Neural cell (in vitro differentiated cells): ENCODE measurements at regions not wholly inside any gene's neighbourhood (a gene's known extent, or its start where the extent isn't known, plus 50 kb on each side); places are given as distances from the start of the nearest gene placed in this dataset.

Experiments used
- H2AFZ ChIP-seq: fragments of 200-600, 300-800 bp; sonication (generic), shearing (Covaris generic); 2 replicates; pipeline ENCODE4 v1.6.0; 2014; ENCODE audit warnings: low read depth, mild to moderate bottlenecking, antibody characterized with exemption, low read length, moderate library complexity
- H3F3A ChIP-seq: fragments of 200-600 bp; shearing (Covaris generic); 2 replicates; pipeline ENCODE4 v1.6.1; 2016; ENCODE audit warnings: mild to moderate bottlenecking, moderate library complexity, mixed read lengths, antibody characterized with exemption, low read length; ENCODE audit not compliant: insufficient read depth, poor library complexity, severe bottlenecking
- H3K27ac ChIP-seq: fragments of 200-600, 300-800 bp; sonication (generic), shearing (Covaris generic); 2 replicates; pipeline ENCODE4 v1.5.1; 2014; ENCODE audit warnings: mild to moderate bottlenecking, low read length, moderate library complexity
- H3K27me3 ChIP-seq: fragments of 300-800, 200-600 bp; sonication (generic), shearing (Covaris generic); 2 replicates; pipeline ENCODE4 v1.6.0; 2014; ENCODE audit warnings: mild to moderate bottlenecking, low read depth, low read length, moderate library complexity; ENCODE audit not compliant: insufficient read depth
- H3K36me3 ChIP-seq: fragments of 300-800, 200-600 bp; sonication (generic), shearing (Covaris generic); 2 replicates; pipeline ENCODE4 v1.5.1; 2014; ENCODE audit warnings: mild to moderate bottlenecking, antibody characterized with exemption, low read length, moderate library complexity; ENCODE audit not compliant: insufficient read depth
- H3K4me2 ChIP-seq: fragments of 300-800, 200-600 bp; sonication (generic), shearing (Covaris generic); 2 replicates; pipeline ENCODE4 v1.6.0; 2014; ENCODE audit warnings: mild to moderate bottlenecking, low read length
- H3K4me3 ChIP-seq: fragments of 300-800, 200-600 bp; sonication (generic), shearing (Covaris generic); 2 replicates; pipeline ENCODE4 v1.5.1; 2014; ENCODE audit warnings: mild to moderate bottlenecking, low read length, moderate library complexity
- H3K79me2 ChIP-seq: fragments of 200-600 bp; shearing (Covaris generic); replicated peaks from 2 replicates; pipeline ENCODE4 v1.6.0; 2014; ENCODE audit warnings: mild to moderate bottlenecking, low read length, moderate library complexity; ENCODE audit not compliant: insufficient read depth
- H3K9ac ChIP-seq: fragments of 300-800, 200-600 bp; sonication (generic), shearing (Covaris generic); 2 replicates; pipeline ENCODE4 v1.6.1; 2016; ENCODE audit warnings: mild to moderate bottlenecking, low read length, mixed read lengths
- H3K9me2 ChIP-seq: fragments of 200-600 bp; shearing (Covaris generic); 2 replicates; pipeline ENCODE4 v1.6.1; 2016; ENCODE audit warnings: mild to moderate bottlenecking, low read length, mixed read lengths; ENCODE audit not compliant: insufficient read depth
- H3K9me3 ChIP-seq: fragments of 200-600, 300-800 bp; sonication (generic), shearing (Covaris generic); 2 replicates; pipeline ENCODE4 v1.6.1; 2016; ENCODE audit warnings: mild to moderate bottlenecking, mixed run types, low read length, moderate library complexity, mixed read lengths
- H4K20me1 ChIP-seq: fragments of 200-600 bp; shearing (Covaris generic); 2 replicates; pipeline ENCODE4 v1.6.1; 2016; ENCODE audit warnings: mild to moderate bottlenecking, mixed run types; ENCODE audit not compliant: insufficient read depth
- EP300 ChIP-seq: fragments of 450-650 bp; conservative IDR thresholded peaks from 2 replicates; pipeline ENCODE4 v1.6.1; 2014; ENCODE audit warnings: antibody characterized with exemption, mild to moderate bottlenecking, moderate library complexity; ENCODE audit not compliant: poor library complexity, severe bottlenecking
- EZH2 ChIP-seq: fragments of 200-600, 300-800 bp; shearing (Covaris generic), sonication (generic); IDR thresholded peaks from 2 replicates; pipeline ENCODE4 v1.6.1; 2014; ENCODE audit warnings: antibody characterized with exemption, low read length, borderline replicate concordance, mild to moderate bottlenecking; ENCODE audit not compliant: insufficient read depth, poor library complexity, severe bottlenecking
- MXI1 ChIP-seq: fragments of 450-650 bp; conservative IDR thresholded peaks from 2 replicates; pipeline ENCODE4 v1.6.1; 2014; ENCODE audit warnings: antibody characterized with exemption, mild to moderate bottlenecking; ENCODE audit not compliant: poor library complexity, severe bottlenecking
- POLR2AphosphoS5 ChIP-seq: IDR thresholded peaks from 2 replicates; pipeline ENCODE4 v1.6.1; 2012
- RAD21 ChIP-seq: fragments of 450-650 bp; conservative IDR thresholded peaks from 2 replicates; pipeline ENCODE4 v1.6.1; 2014; ENCODE audit warnings: antibody characterized with exemption, mild to moderate bottlenecking, moderate library complexity
- REST ChIP-seq: IDR thresholded peaks from 2 replicates; pipeline ENCODE4 v1.6.1; 2012; ENCODE audit warnings: borderline replicate concordance
- SMC3 ChIP-seq: fragments of 450-650 bp; conservative IDR thresholded peaks from 2 replicates; pipeline ENCODE4 v1.6.1; 2014; ENCODE audit warnings: antibody characterized with exemption, mild to moderate bottlenecking, moderate library complexity; ENCODE audit not compliant: poor library complexity
- TAF1 ChIP-seq: IDR thresholded peaks from 2 replicates; pipeline ENCODE4 v1.6.1; 2012; ENCODE audit warnings: low read depth
- TF ChIP-seq, protein P1 (sequence below): fragments of 450-650 bp; IDR thresholded peaks from 2 replicates; pipeline ENCODE4 v1.5.1; 2014; ENCODE audit warnings: antibody characterized with exemption, mild to moderate bottlenecking, moderate library complexity; ENCODE audit not compliant: poor library complexity, severe bottlenecking

- H3F3A ChIP-seq = no peaks in the 10 kb centered on the region
- H3K4me3 ChIP-seq = no peak overlapping the region
- no peaks in the 10 kb centered on the region for H3K36me3 ChIP-seq
- H3K9ac ChIP-seq = no peak overlapping the region
- no peak overlapping the region for H2AFZ ChIP-seq
- no peak overlapping the region for H3K4me2 ChIP-seq
- H3K27me3 ChIP-seq = no peaks in the 10 kb centered on the region
- TF ChIP-seq REST = no peak
- TF ChIP-seq SMC3 = no peak
- no peak for TF ChIP-seq MXI1
- TF ChIP-seq, protein P1, sequence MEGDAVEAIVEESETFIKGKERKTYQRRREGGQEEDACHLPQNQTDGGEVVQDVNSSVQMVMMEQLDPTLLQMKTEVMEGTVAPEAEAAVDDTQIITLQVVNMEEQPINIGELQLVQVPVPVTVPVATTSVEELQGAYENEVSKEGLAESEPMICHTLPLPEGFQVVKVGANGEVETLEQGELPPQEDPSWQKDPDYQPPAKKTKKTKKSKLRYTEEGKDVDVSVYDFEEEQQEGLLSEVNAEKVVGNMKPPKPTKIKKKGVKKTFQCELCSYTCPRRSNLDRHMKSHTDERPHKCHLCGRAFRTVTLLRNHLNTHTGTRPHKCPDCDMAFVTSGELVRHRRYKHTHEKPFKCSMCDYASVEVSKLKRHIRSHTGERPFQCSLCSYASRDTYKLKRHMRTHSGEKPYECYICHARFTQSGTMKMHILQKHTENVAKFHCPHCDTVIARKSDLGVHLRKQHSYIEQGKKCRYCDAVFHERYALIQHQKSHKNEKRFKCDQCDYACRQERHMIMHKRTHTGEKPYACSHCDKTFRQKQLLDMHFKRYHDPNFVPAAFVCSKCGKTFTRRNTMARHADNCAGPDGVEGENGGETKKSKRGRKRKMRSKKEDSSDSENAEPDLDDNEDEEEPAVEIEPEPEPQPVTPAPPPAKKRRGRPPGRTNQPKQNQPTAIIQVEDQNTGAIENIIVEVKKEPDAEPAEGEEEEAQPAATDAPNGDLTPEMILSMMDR = no peak
- no peak for TF ChIP-seq TAF1
- TF ChIP-seq EZH2 = no peak
- TF ChIP-seq RAD21 = no peak
- no peak for TF ChIP-seq EP300
- no peak for TF ChIP-seq POLR2AphosphoS5
- no peak overlapping the region for H3K27ac ChIP-seq
- no peaks in the 10 kb centered on the region for H3K79me2 ChIP-seq
- H3K9me3 ChIP-seq = no peaks in the 10 kb centered on the region
- no peaks in the 10 kb centered on the region for H4K20me1 ChIP-seq
- H3K9me2 ChIP-seq = no peaks in the 10 kb centered on the region
These were observed 1224.4 kb downstream of the EFNB2 start for GRCh38 chr13:105311094-105311493.

DNA sequence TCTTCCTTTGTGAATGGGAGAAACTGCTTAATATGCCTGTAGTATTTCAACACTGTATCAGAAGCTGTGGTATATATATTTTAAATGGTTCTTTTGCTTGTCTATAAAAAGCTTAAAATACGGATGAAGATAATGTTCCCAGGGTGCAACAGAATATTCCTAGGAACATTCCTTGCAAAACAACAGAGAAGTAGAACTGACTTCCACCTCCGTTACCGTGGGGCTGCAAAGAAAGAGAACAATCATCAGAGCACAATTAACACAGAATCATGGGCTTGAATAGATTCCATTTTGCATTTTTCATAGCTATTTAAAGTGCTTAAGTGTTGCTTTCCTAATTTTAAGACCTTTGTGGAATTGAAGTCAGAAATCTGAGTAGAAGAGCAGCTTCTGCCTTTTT lies 1227.7 kb downstream of the EFNB2 start:
- Histone ChIP-seq H3K27me3 (no peaks in the 10 kb centered on the region), H2AFZ (no peak overlapping the region), H3K9ac (no peak overlapping the region), H3K9me3 (no peaks in the 10 kb centered on the region), H3K79me2 (no peaks in the 10 kb centered on the region), H3K9me2 (no peaks in the 10 kb centered on the region), H3K4me3 (no peak overlapping the region), H3K4me2 (no peak overlapping the region), H4K20me1 (no peaks in the 10 kb centered on the region), H3F3A (no peaks in the 10 kb centered on the region), H3K27ac (no peak overlapping the region), H3K36me3 (no peaks in the 10 kb centered on the region)
- TF ChIP-seq REST (no peak), MXI1 (no peak), POLR2AphosphoS5 (no peak), RAD21 (no peak), EZH2 (no peak), TAF1 (no peak), SMC3 (no peak), EP300 (no peak)
- TF ChIP-seq, protein P1 = no peak
